ENCODE measurements at regions not wholly inside any gene's neighbourhood (a gene's known extent, or its start where the extent isn't known, plus 50 kb on each side); places are given as distances from the start of the nearest gene placed in this dataset.
"Not testable (repeated sequence)": the region's sequence is repeated elsewhere in the genome, so short reads cannot be mapped to it uniquely, and the experiment has no call there.

GRCh38 chr11:3513311-3513710 is 128.5 kb downstream of the ART5 start:
- DNase-seq = not testable (repeated sequence)

DNA sequence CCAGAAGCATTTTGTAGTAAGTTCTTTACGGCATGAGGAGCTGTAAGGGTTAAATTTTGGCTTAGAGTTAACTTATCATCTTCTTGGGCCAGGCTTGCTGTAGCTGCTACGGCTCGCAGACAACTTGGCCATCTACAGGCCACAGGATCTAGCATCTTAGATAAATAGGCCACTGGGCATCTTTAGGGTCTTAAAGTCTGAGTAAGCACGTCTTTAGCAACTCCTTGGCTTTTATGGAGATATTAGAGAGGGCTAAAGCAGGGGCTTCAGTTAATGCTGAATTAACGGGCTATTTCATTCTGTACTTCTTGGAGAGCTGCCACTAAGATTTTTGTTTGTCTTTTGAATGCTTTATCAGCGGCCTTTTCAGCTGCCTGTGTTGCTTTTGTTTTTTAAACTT is 129.0 kb downstream of the ART5 start:
- DNase-seq = not testable (repeated sequence)

GRCh38 chr11:3512133-3512703 is 129.6 kb downstream of the ART5 start:
- not testable (repeated sequence) for DNase-seq

DNA sequence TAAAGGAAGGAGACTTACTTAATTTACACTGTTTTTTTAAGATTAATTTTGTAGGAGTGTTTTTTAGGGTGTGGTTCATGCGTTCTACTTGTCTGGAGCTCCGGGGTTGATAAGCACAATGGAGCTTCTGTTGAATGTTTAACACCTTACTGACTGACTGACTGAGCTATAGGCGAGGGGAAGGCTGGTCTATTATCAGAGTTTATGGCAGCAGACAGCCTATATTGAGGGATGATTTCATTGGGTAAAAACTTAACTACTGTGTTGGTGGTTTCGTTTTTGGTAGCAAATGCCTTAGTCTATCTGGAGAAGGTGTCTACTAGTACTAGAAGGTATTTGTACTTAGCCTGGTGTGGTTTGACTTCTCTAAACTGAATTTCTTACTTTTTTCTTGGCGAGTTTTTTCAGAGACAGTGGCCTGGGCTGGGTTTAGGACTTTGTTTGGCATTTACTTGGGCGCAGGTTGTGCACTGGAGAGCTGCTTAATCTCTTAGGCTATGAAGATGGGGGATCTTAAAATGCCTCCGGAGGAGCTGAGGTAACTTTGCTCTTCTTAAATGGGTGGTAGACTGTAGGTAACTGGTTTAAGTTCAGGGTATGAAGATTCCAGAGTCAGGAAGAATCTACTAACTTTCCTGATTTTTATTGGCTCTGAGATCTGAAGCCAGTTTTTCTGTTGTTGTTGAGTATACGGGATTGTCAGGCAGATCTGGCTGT is 130.2 kb downstream of the ART5 start:
- not testable (repeated sequence) for DNase-seq

DNA sequence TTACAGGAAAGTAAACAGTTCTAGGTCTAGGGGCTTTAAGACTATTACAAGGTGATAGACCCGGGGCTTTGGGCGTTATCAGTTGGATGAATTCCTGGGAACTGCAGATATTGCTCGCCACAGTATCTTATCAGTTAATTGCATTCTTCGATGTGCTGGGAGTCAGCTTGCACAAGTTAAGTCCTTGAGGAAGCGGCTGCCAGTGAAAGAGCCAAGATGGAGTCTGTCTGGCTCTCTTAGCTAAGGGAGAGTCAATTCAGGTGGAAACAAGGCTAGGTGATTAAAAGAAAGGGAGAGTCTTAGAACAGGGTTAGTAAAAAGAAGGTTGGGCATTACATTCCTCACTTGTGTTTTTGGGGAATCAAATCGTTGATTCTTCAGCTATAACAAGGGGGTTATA is 130.6 kb upstream of the ZNF195 start:
- DNase-seq = not testable (repeated sequence)

DNA sequence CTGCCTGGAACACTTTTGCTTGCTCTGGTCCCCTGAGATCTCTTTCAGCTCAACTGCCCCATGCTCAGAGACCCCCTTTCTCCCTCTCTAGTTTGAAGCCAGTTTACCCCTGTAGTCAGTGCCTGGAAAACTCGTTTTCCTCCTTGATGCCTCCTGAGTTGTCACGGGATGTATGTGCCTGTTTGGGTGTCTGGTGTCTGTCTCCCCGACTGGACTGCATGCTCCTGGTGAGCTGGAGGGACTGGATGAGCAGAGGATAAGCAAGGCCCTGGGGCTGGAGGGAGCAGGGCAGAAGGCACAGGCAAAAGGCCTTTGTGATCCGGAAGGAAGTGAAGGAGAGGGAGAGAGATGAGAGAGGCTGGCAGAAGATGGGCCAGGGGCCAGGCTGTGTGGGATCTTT is 120.3 kb upstream of the ZNF195 start:
- DNase-seq = not testable (repeated sequence)

DNA sequence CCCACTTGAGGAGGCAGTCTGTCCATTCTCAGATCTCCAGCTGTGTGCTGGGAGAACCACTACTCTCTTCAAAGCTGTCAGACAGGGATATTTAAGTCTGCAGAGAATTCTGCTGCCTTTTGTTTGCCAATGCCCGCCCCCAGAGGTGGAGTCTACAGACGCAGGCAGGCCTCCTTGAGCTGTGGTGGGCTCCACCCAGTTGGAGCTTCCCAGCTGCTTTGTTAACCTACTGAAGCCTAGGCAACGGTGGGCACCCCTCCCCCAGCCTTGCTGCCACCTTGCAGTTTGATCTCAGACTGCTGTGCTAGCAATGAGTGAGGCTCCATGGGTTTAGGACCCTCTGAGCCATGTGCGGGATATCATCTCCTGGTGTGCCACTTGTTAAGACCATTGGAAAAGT is 119.4 kb upstream of the ZNF195 start:
- DNase-seq = peak; percentile 16 to 37

DNA sequence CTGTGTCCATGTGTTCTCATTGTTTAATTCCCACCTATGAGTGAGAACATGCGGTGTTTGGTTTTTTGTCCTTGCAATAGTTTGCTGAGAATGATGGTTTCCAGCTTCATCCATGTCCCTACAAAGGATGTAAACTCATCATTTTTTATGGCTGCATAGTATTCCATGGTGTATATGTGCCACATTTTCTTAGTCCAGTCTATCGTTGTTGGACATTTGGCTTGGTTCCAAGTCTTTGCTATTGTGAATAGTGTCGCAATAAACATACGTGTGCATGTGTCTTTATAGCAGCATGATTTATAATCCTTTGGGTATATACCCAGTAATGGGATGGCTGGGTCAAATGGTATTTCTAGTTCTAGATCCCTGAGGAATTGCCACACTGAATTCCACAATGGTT is 114.2 kb upstream of the ZNF195 start:
- not testable (repeated sequence) for DNase-seq

DNA sequence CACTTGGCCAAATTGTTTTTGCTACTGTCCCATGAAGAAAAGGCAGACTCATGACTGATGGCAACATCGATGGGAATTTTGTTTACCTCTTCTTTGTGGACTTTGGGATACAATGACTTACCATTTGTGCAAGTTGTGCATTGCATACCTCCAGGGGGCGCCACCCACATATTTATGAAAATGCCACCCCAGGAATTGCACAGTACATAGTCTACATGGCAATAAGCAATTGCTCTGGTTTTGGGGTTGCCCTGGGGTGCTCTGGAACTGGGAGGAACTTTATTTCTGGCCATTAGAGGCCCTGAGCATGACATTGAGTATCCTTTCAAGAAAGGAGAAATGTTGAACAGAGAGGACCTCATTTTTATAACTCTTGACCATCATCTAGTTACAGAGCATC is 109.1 kb upstream of the ZNF195 start:
- not testable (repeated sequence) for DNase-seq

- DNase-seq = not testable (repeated sequence)
Observed at GRCh38 chr11:3485737-3486136, 106.8 kb upstream of the ZNF195 start.

DNA sequence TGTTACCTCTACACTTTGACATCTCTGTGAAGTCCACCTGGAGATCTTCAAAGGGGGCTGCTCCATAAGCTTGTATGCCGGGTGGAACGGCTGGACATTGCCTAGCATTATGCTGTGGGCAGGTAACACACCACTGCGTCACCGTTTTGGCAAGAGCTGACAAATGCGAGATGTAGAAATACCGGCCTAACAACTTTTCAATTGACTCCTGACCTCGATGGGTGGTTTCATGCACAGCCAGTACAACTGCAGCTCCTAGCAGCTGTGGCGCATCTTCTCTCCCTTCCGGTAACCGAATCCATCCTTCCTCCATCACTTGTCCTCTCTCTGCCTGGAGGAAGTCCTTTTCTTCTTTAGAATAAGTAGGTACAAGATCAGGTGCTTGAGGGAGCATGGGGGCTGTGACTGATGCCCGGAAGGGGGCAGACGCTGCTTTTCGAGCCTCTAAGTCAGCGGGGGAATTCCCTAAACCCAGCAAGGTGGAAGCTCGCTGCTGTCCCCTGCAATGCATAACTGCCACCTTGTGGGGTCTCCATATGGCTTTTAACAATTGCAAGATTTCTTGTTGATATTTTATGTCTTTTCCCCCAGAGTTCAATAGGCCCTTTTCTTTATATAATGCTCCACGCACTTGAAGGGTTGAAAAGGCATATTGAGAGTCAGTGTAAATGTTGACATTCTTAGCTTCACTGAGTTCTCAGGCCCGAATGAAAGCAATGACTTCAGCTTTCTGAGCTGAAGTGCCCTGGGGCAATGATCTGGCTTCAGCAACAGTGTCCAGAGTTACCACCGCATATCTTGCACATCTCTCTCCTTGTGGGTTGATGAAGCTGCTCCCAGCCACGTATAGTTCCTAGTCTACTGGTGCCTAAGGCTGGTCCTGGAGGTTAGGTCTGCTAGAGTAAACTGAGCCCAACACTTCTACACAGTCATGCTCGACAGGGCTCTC is 98.3 kb upstream of the ZNF195 start:
- peak; percentile 59 to 84 for DNase-seq

GRCh38 chr11:3476084-3476936 is 97.4 kb upstream of the ZNF195 start:
- DNase-seq = peak; percentile 8 to 18

- peak in 1 of 2 experiments; percentile 21 for DNase-seq
Observed at GRCh38 chr11:3468963-3469362, 90.0 kb upstream of the ZNF195 start.

GRCh38 chr11:3467599-3467998 is 88.7 kb upstream of the ZNF195 start:
- not testable (repeated sequence) for DNase-seq

DNA sequence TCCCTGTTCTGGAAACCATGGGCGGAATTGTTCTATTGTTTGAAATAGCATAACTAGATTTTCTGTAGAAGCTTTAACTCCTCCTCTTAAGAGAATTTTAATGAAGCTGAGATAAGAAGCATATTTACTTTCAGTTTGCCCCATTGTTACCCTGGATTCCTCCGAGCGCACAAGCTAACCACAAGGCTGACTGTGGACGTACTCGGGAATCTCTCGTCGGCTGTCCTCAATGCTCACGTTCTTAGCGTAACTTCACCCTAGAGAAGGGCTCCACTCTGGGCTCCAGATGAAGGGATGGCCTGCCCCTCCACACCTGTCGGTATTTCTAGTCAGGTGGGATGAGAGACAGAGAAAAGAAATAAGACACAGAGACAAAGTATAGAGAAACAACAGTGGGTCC is 76.7 kb upstream of the ZNF195 start:
- not testable (repeated sequence) for DNase-seq

DNA sequence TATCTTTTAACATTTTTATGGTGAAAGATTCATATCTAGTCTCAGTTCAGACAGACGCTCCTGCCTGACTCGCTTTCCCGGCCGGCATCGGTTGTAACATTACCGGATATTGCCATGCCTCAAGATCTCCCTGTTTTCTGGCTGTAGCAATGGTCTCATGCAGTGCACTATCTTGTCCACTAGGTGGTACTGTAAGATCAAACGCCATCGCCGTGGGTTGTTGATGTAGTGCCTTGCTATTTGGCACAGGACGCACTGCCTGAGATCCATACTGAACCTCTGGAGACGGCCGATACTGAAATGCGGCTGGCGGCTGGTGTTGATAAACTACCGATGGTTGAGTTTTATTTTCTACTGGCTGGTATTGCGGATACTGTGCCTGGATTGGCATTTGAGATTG is 75.9 kb upstream of the ZNF195 start:
- peak; percentile 32 to 79 for DNase-seq

DNA sequence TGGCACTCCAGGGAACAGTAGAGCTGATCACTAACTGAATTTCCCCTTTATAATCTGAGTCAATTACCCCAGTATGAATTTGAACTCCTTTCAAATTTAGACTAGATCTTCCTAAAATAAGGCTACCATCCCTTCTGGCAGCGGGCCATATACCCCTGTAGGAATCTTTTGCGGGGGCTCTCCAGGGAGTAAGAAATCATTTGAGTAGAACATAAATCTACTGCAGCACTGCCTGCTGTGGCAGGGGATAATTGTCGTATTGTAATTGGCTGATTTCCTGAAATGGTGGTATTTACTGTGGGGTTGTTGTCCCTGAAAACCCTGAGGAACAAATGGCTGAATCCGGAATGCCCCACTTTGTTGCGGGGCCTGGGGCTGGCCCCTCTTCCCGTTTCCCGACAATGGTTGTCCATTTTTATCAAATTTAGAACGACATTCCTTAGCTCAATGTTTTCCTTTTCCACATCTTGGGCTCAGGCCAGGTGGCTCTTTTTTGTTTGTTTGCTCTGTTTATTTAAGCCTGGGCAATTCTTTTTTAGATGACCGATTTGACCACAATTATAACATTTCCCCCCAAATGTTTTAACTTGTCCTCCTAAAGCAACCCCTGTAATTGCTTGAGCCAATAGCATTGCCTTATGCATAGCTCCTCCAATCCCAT is 74.8 kb upstream of the ZNF195 start:
- DNase-seq = not testable (repeated sequence)

- not testable (repeated sequence) for DNase-seq
Observed at GRCh38 chr11:3450822-3451221, 71.9 kb upstream of the ZNF195 start.

DNA sequence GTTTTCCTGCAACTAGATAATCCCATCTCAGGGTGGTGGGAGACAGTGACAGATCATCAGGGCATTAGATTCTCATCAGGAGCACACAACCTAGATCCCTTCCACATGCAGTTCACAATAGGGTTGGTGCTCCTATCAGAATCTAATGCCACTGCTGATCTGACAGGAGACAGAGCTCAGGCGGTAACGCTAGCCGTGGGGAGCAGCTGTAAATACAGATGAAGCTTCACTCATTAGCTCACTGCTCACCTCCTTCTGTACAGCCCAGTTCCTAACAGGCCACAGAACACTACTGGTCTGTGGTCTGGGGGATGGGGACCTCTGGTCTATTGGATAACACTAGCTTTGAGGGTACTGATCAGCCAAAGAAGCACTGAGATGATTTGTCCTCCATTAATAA is 66.6 kb upstream of the ZNF195 start:
- not testable (repeated sequence) for DNase-seq

- DNase-seq = not testable (repeated sequence)
Observed at GRCh38 chr11:3444420-3444744, 65.4 kb upstream of the ZNF195 start.

DNA sequence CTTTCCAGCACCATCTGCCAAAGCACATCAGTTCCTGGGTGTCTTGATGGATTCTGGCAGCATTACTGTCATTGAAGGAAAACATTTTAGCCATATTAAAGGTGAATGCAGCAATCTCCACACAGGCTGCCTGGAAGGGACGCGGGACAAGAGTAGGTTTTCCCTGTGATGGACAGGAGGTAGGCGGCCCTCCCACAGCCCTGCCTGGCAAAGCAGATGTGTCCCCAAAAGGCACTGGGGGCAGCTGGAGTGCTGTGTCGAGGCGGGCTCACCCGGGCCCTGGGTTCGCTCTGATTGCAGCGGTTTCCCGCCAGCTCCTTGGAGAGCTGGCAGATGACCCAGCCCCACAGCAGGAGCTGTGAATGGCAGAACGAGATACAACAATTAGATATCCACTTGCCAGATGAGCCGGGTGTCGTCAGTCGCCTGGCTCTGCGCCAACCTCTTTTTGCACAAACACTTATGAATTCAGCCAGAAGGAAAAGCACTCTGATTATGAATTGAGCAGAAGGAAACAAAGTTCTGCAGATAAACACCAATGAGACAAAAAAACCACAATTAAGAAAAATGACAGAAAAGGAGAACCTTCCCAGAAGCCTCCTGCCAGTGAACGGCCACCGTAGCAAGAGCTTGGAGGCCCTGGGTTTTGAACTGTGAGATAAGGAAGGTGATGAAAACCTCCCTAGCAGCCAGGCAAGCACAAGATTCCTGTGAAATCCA is 64.9 kb upstream of the ZNF195 start:
- not testable (repeated sequence) for DNase-seq

Data from NCI-H526 (cell line).